HG03342 (cell line): ENCODE measurements at regions not wholly inside any gene's neighbourhood (a gene's known extent, or its start where the extent isn't known, plus 50 kb on each side); places are given as distances from the start of the nearest gene placed in this dataset.
"Not testable (repeated sequence)": the region's sequence is repeated elsewhere in the genome, so short reads cannot be mapped to it uniquely, and the experiment has no call there.

ENCODE experiments used
- ATAC-seq: cut with Tn5 transposase; IDR thresholded peaks from one replicate; pipeline ENCODE4 v1.9.1; 2021; ENCODE audit warnings: mild to moderate bottlenecking, moderate library complexity; ENCODE audit not compliant: unreplicated experiment

- ATAC-seq, result no peak
These were observed 128.5 kb upstream of the LRIG1 start for GRCh38 chr3:66629150-66629981.

GRCh38 chr3:66629982-66630368, 129.2 kb upstream of the LRIG1 start:
- no peak for ATAC-seq

DNA sequence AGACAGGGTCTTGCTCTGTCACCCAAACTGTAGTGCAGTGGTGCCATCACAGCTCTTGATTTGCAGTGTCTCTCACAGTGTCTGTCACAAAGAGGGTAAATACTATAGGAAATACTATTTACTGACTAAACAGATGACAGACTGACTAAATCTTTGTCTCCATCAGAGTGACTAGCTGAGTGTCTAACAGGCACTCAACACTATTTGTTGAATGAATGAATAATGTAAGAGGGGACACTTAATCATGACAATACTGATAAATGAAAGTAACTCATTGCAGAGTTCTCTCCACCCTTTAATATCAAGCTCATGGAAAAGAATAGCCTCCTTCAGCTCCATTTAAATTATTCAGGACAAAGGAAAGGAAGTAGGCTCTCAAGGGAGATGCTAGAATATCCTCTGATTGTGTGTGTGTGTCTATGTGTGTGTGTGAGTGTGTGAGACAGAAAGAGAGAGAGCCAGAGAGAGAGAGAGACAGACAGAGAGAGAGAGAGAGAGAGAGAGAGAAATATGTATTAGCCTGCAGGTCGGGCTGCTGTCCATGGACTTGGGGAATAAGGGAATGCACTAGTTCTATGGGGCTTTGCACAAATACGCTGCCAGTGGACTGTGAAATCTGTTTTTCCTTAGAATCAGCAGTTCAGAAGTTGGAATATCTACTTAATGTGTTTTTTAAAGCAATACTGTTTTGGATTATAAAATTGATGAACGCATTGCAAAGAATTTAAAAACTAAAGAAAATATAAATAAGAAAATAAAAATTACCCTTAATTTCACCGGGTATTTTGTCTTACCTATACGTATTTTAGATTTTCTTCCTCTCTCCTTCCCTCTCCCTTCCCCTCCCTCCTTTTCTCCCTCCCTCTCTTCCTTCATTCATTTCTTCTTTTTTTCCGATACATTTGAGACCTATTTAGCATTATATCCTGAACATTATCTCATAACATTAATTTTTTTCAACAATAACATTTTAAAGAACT, 132.9 kb upstream of the LRIG1 start:
- no peak for ATAC-seq

DNA sequence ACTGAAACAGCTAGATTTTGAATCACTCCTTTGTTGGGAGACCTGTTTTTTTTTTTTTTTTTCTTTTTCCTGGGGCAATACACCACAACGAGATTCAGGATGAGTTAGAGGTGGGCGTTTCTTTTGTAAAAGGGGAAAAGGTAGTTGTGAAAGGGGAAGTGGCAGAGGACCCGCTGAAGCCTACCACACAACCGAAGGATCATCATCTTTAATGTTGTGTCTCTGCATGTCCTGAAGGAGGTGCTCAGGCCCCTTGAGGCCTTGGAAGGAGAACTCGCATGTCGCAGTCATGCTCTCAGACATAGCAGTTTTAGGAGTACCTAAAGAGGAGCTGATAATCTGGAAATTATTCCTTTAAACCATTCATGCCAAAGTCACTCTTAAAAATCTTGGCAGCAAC, 137.9 kb upstream of the LRIG1 start:
- ATAC-seq, result no peak

DNA sequence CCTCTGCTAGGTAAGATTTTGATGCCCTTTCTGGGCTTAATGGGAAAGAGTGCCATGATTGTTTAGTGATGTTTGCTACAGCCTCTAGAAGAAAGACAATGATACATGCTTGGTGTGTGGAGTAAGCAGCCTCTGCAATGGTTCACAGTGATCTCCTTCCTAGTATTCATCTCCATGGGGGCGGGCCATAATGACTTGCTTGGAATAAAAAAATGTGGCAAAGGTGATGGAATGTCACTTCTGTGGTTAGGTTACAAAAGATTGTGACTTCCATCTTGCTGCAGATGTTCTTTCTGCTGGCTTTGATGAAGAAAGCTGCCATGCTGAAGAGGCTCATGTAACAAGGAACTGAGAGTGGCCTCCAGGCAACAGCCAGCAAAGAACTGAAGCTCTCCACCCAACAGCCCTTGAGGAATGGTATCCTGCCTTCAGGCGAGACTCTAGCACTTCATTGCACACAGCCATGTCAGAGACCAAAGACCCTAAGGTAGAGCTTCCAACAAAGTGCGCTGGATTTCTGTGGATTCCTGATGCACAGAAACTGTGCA, 139.1 kb upstream of the LRIG1 start:
- ATAC-seq, result no peak

- ATAC-seq, result no peak
These were observed 141.2 kb upstream of the LRIG1 start for GRCh38 chr3:66642019-66642418.

- ATAC-seq, result no peak
These were observed 141.7 kb upstream of the LRIG1 start for GRCh38 chr3:66642484-66642883.

DNA sequence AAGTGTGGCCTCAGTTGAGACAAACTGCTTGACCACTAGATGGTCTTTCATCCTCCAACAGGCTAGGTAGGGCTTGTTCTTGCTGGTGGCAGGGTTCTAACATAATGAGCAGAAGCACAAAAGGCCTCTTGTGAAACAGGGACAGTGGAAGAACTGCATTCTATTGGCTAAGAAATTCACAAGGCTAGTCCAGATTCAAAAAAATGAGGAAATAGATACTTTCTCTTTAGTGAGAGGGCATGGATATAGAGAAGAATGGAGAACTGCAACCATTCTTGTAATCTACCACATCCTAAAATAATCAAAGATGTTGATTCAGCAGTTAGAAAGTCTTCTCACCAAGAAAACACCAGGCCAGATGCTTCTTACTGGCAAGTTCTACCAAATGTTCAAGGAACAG, 143.7 kb upstream of the LRIG1 start:
- ATAC-seq, result no peak

- no peak for ATAC-seq
These were observed 148.2 kb upstream of the LRIG1 start for GRCh38 chr3:66648975-66649374.

- ATAC-seq, result not testable (repeated sequence)
These were observed 150.7 kb upstream of the LRIG1 start for GRCh38 chr3:66651520-66651919.

- ATAC-seq, result not testable (repeated sequence)
These were observed 151.3 kb upstream of the LRIG1 start for GRCh38 chr3:66652100-66652499.

DNA sequence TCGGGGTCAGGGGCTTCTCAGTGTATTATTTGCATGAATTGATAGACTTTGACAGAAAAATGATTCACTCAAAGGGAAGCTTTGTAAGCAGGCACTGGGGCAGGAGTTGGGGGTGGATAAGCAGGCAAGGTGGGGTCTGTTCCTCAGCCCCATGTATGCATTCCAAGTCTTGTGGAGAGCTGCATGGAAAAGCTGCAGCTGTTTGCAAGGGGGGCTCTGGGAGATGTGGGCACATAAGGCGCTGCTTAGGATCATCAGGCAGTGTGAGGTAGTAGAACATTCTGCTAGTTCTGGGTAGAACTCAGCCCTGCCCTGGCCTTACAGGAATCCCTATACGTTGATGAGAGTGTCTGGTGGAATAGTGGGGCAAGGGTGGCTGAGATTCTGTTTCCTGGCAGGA, 154.2 kb upstream of the LRIG1 start:
- no peak for ATAC-seq

- no peak for ATAC-seq
These were observed 154.8 kb upstream of the LRIG1 start for GRCh38 chr3:66655671-66656070.

GRCh38 chr3:66656609-66657008, 155.8 kb upstream of the LRIG1 start:
- no peak for ATAC-seq

- no peak for ATAC-seq
These were observed 158.2 kb upstream of the LRIG1 start for GRCh38 chr3:66659056-66659455.

DNA sequence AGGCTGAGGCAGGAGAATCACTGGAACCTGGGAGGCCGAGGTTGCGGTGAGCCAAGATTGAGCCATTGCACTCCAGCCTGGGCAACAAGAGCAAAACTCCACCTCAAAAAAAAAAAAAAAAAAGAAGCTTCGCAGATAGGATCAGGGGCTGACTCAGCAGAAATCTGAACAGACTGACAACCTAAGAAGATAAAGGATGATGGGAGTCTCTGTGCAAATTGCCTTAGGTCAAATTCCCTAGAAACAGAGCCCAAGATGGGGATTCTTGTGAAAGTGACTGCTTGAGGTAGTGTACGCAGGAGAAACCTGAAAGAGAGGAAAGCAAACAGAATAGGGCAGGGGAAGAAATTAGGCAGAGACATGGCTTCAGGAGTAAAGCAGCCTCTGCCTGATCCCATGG, 160.8 kb upstream of the LRIG1 start:
- ATAC-seq, result no peak

DNA sequence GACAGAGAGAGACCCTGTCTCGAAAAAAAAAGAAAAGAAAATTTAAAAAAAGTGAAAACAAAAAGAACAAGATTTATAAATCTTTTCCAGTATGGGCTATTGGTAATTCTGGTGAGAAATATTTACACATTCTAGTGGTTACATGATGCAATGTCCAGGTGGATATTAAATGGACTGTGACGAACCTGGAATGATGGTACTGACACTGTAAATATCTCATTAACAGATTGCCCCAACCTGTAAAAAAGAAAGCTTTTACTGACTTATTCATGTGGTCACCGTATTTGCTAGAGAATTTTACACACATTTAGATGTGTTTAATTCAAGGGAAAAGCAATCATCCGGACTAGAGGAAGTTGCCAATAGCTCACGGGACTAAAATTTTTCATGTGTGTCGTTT, 162.1 kb upstream of the LRIG1 start:
- ATAC-seq, result no peak

GRCh38 chr3:66665021-66665695, 164.3 kb upstream of the LRIG1 start:
- no peak for ATAC-seq

DNA sequence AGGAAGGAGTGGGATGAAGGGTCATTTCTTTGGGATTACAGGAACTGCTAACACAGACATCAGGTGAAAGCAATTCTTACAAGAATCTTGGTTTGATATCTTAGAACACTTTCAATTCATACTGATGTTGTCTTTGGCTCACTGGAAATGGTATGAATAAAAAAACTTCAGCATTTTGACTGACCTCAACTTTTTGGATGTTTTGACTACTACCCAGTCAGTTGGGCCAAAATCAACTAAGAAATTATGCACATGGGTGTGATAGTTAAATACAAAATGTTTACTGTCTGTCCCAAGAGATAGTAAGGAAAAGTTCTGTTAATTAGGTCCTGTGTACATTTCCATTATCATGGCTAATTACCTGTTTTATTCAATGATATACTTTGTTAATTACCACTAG, 165.5 kb upstream of the LRIG1 start:
- no peak for ATAC-seq

GRCh38 chr3:66667263-66667662, 166.4 kb upstream of the LRIG1 start:
- no peak for ATAC-seq

DNA sequence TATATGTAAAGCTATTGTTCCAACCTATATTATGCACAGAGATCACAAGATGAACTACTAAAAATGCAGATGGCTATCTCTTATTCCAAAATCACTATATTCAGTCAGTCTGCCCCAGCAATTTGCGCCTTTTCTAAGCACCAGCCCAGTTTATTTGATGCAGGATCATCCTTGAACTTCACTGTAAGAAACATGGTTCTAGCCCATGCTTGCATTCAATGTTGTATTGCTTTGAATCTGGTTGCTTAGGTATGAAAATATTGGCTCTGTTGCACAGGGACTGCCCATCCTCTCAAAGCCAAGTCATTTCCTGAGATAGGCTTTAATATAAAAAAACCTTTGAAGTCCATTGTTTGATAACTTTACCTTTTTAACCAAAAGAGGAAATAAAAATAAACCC, 170.5 kb upstream of the LRIG1 start:
- no peak for ATAC-seq
